Neural cell (in vitro differentiated cells): ENCODE measurements at regions not wholly inside any gene's neighbourhood (a gene's known extent, or its start where the extent isn't known, plus 50 kb on each side); places are given as distances from the start of the nearest gene placed in this dataset.

Experiments used
- H2AFZ ChIP-seq: fragments of 200-600, 300-800 bp; sonication (generic), shearing (Covaris generic); 2 replicates; pipeline ENCODE4 v1.6.0; 2014; ENCODE audit warnings: low read depth, mild to moderate bottlenecking, antibody characterized with exemption, low read length, moderate library complexity
- H3F3A ChIP-seq: fragments of 200-600 bp; shearing (Covaris generic); 2 replicates; pipeline ENCODE4 v1.6.1; 2016; ENCODE audit warnings: mild to moderate bottlenecking, moderate library complexity, mixed read lengths, antibody characterized with exemption, low read length; ENCODE audit not compliant: insufficient read depth, poor library complexity, severe bottlenecking
- H3K27ac ChIP-seq: fragments of 200-600, 300-800 bp; sonication (generic), shearing (Covaris generic); 2 replicates; pipeline ENCODE4 v1.5.1; 2014; ENCODE audit warnings: mild to moderate bottlenecking, low read length, moderate library complexity
- H3K27me3 ChIP-seq: fragments of 300-800, 200-600 bp; sonication (generic), shearing (Covaris generic); 2 replicates; pipeline ENCODE4 v1.6.0; 2014; ENCODE audit warnings: mild to moderate bottlenecking, low read depth, low read length, moderate library complexity; ENCODE audit not compliant: insufficient read depth
- H3K36me3 ChIP-seq: fragments of 300-800, 200-600 bp; sonication (generic), shearing (Covaris generic); 2 replicates; pipeline ENCODE4 v1.5.1; 2014; ENCODE audit warnings: mild to moderate bottlenecking, antibody characterized with exemption, low read length, moderate library complexity; ENCODE audit not compliant: insufficient read depth
- H3K4me2 ChIP-seq: fragments of 300-800, 200-600 bp; sonication (generic), shearing (Covaris generic); 2 replicates; pipeline ENCODE4 v1.6.0; 2014; ENCODE audit warnings: mild to moderate bottlenecking, low read length
- H3K4me3 ChIP-seq: fragments of 300-800, 200-600 bp; sonication (generic), shearing (Covaris generic); 2 replicates; pipeline ENCODE4 v1.5.1; 2014; ENCODE audit warnings: mild to moderate bottlenecking, low read length, moderate library complexity
- H3K79me2 ChIP-seq: fragments of 200-600 bp; shearing (Covaris generic); replicated peaks from 2 replicates; pipeline ENCODE4 v1.6.0; 2014; ENCODE audit warnings: mild to moderate bottlenecking, low read length, moderate library complexity; ENCODE audit not compliant: insufficient read depth
- H3K9ac ChIP-seq: fragments of 300-800, 200-600 bp; sonication (generic), shearing (Covaris generic); 2 replicates; pipeline ENCODE4 v1.6.1; 2016; ENCODE audit warnings: mild to moderate bottlenecking, low read length, mixed read lengths
- H3K9me2 ChIP-seq: fragments of 200-600 bp; shearing (Covaris generic); 2 replicates; pipeline ENCODE4 v1.6.1; 2016; ENCODE audit warnings: mild to moderate bottlenecking, low read length, mixed read lengths; ENCODE audit not compliant: insufficient read depth
- H3K9me3 ChIP-seq: fragments of 200-600, 300-800 bp; sonication (generic), shearing (Covaris generic); 2 replicates; pipeline ENCODE4 v1.6.1; 2016; ENCODE audit warnings: mild to moderate bottlenecking, mixed run types, low read length, moderate library complexity, mixed read lengths
- H4K20me1 ChIP-seq: fragments of 200-600 bp; shearing (Covaris generic); 2 replicates; pipeline ENCODE4 v1.6.1; 2016; ENCODE audit warnings: mild to moderate bottlenecking, mixed run types; ENCODE audit not compliant: insufficient read depth
- CTCF ChIP-seq: fragments of 450-650 bp; IDR thresholded peaks from 2 replicates; pipeline ENCODE4 v1.5.1; 2014; ENCODE audit warnings: antibody characterized with exemption, mild to moderate bottlenecking, moderate library complexity; ENCODE audit not compliant: poor library complexity, severe bottlenecking
- EP300 ChIP-seq: fragments of 450-650 bp; conservative IDR thresholded peaks from 2 replicates; pipeline ENCODE4 v1.6.1; 2014; ENCODE audit warnings: antibody characterized with exemption, mild to moderate bottlenecking, moderate library complexity; ENCODE audit not compliant: poor library complexity, severe bottlenecking
- EZH2 ChIP-seq: fragments of 200-600, 300-800 bp; shearing (Covaris generic), sonication (generic); IDR thresholded peaks from 2 replicates; pipeline ENCODE4 v1.6.1; 2014; ENCODE audit warnings: antibody characterized with exemption, low read length, borderline replicate concordance, mild to moderate bottlenecking; ENCODE audit not compliant: insufficient read depth, poor library complexity, severe bottlenecking
- MXI1 ChIP-seq: fragments of 450-650 bp; conservative IDR thresholded peaks from 2 replicates; pipeline ENCODE4 v1.6.1; 2014; ENCODE audit warnings: antibody characterized with exemption, mild to moderate bottlenecking; ENCODE audit not compliant: poor library complexity, severe bottlenecking
- POLR2AphosphoS5 ChIP-seq: IDR thresholded peaks from 2 replicates; pipeline ENCODE4 v1.6.1; 2012
- RAD21 ChIP-seq: fragments of 450-650 bp; conservative IDR thresholded peaks from 2 replicates; pipeline ENCODE4 v1.6.1; 2014; ENCODE audit warnings: antibody characterized with exemption, mild to moderate bottlenecking, moderate library complexity
- REST ChIP-seq: IDR thresholded peaks from 2 replicates; pipeline ENCODE4 v1.6.1; 2012; ENCODE audit warnings: borderline replicate concordance
- SMC3 ChIP-seq: fragments of 450-650 bp; conservative IDR thresholded peaks from 2 replicates; pipeline ENCODE4 v1.6.1; 2014; ENCODE audit warnings: antibody characterized with exemption, mild to moderate bottlenecking, moderate library complexity; ENCODE audit not compliant: poor library complexity
- TAF1 ChIP-seq: IDR thresholded peaks from 2 replicates; pipeline ENCODE4 v1.6.1; 2012; ENCODE audit warnings: low read depth

- H3K4me2 ChIP-seq: no peak overlapping the region
- no peaks in the 10 kb centered on the region for H3K9me3 ChIP-seq
- H3K79me2 ChIP-seq: no peaks in the 10 kb centered on the region
- no peak overlapping the region for H3K9ac ChIP-seq
- no peaks in the 10 kb centered on the region for H3K9me2 ChIP-seq
- H3K36me3 ChIP-seq: no peaks in the 10 kb centered on the region
- no peak overlapping the region for H3K27ac ChIP-seq
- H3K27me3 ChIP-seq: no peaks in the 10 kb centered on the region
- no peaks in the 10 kb centered on the region for H3F3A ChIP-seq
- no peak overlapping the region for H3K4me3 ChIP-seq
- TF ChIP-seq RAD21 (no peak), MXI1 (no peak), EZH2 (no peak), REST (no peak), CTCF (no peak), TAF1 (no peak), SMC3 (no peak), EP300 (no peak), POLR2AphosphoS5 (no peak)
- H2AFZ ChIP-seq: no peak overlapping the region
- no peaks in the 10 kb centered on the region for H4K20me1 ChIP-seq
Measured at GRCh38 chr2:198720266-198720665, 737.5 kb downstream of the SATB2 start.

GRCh38 chr2:198717451-198717850 is 740.3 kb downstream of the SATB2 start:
- Histone ChIP-seq H3K9me3 (no peaks in the 10 kb centered on the region), H3K4me3 (no peak overlapping the region), H4K20me1 (no peaks in the 10 kb centered on the region), H2AFZ (no peak overlapping the region), H3K9me2 (no peaks in the 10 kb centered on the region), H3K36me3 (no peaks in the 10 kb centered on the region), H3K4me2 (no peak overlapping the region), H3K9ac (no peak overlapping the region), H3K27me3 (no peaks in the 10 kb centered on the region), H3K79me2 (no peaks in the 10 kb centered on the region), H3K27ac (no peak overlapping the region), H3F3A (no peaks in the 10 kb centered on the region)
- TF ChIP-seq SMC3: no peak
- no peak for TF ChIP-seq REST
- TF ChIP-seq MXI1: no peak
- no peak for TF ChIP-seq RAD21
- no peak for TF ChIP-seq EP300
